Bone marrow (tissue), 2 donors: ENCODE measurements at regions not wholly inside any gene's neighbourhood (a gene's known extent, or its start where the extent isn't known, plus 50 kb on each side); places are given as distances from the start of the nearest gene placed in this dataset.

Experiments used
- DNase-seq, 2 donors: peaks; one replicate each; lab custom pipeline; 2025; lab: John Stamatoyannopoulos, UW

GRCh38 chr9:82320566-82320965, 332.0 kb downstream of the SPATA31D1 start:
- DNase-seq = no peak

DNA sequence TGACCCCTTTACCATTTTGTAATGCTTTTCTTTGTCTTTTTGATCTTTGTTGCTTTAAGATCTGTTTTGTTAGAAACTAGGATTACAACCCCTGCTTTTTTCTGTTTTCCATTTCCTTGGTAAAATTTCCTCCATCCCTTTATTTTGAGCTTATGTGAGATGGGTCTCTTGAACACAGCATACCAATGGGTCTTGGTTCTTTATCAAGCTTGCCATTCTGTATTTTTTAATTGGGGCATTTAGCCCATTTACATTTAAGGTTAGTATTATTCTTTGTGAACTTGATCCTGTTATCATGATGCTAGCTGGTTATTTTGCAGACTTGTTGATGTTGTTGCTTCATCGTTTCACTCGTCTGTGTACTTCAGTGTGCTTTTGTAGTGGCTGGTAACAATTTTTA, 337.3 kb downstream of the SPATA31D1 start:
- DNase-seq = no peak

DNA sequence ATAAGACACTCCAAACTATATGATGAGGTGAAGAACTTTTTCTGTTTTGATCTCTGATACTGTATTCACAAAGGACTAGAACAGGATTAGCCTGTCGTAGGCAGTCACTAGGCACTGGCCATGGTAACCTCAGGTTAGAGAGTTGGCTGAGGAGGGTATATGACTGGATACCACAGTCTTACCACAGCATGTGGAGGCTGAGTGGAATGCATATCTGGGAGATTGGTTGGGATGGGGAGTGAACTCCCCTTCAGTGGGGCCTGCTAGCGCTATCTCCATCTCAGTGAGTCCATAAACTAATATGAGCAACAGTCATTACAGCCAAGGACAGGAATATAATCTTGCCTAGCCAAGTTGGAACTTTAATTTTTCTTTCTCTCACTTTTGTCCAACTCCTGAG, 339.1 kb downstream of the SPATA31D1 start:
- no peak for DNase-seq

- DNase-seq = no peak
Measured at GRCh38 chr9:82331079-82331478, 342.5 kb downstream of the SPATA31D1 start.

DNA sequence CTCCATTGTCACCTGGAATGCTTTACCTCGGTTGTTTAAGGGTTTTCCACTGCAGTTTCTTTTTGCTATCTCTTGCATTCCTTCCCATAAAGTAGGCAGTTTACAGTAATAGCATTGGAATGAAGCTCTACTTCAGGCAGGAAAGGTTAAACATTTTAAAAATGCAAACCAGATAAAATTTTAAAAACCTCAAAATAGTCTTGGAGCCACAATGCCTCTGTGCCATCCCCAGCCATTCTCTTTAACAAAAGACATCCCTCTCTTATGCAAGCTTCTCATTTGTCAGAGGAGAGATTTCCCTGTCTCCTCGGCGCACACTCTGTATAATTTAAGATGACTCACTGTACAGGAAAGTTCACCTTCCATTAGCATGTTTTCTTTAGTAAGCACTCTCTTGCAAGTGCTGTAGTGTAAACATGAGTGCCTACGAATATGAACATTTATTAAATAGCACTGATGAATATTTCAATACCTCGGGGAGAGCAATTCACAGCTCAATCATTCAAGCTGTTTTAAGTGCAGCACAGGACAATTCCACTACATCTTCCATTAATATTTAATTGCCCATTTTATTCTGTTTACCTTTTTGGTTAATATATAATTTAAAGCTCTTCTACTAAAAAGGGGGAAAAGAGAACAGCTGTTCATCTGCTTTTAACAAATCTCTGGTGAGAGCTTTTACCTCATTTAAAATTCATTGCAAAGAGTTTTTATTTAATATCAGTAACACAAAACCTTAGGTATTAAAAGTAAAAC, 343.6 kb downstream of the SPATA31D1 start:
- no peak for DNase-seq

DNA sequence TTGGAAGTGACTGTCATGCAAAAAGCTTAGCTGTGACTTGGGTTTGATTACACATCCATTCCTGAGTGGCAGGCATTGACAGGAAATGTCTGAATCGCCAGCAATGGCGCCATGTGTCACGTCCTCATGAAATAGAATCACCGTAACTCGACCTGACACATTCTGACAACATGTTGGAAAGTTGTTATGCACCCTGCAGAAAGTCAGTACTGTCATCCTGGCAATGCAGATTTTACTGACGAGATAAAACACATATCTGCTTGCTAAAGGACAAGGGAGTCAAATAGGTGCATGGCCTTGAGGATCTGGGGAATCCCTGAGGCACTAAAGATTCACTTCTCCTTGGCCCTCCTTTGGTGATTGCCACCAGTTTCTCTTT, 344.2 kb downstream of the SPATA31D1 start:
- DNase-seq = no peak

DNA sequence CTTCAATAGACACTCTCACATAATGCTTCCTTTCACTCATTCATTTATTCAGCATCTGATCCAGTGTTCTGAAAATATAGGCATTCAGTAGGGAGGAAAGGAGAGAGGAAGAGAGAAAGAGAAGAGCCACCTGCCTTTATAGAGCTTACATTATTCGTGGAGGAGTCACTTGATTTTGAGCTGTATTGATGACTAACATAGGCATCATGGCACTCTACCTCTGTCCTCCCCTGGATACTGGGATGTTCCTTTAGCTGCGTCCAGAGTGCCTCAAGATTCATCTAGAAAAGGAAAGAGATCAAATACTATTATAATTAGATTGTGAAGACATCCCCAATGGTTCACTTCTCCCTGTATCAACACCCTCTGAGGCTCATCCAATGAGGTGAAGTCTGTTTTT, 345.1 kb downstream of the SPATA31D1 start:
- no peak for DNase-seq

GRCh38 chr9:82334286-82334685, 345.7 kb downstream of the SPATA31D1 start:
- no peak for DNase-seq

DNA sequence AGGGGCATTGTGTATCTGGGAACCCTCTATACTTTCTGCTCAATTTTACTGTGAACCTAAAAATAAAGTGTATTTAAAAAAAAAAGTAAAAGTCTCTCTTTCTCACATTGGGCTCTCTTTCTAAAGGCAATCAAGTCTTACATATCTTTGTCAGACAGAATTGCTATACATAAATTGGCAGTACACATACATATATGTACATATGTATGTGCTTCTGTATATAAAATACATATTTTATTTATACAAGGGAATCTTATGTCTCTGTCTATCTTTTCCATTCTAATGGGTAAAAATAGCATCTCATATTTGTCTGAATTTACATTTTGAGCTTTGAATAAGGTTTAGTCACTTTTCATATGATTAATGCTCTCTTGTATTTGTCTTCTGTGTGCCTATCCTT, 348.8 kb downstream of the SPATA31D1 start:
- DNase-seq = no peak

DNA sequence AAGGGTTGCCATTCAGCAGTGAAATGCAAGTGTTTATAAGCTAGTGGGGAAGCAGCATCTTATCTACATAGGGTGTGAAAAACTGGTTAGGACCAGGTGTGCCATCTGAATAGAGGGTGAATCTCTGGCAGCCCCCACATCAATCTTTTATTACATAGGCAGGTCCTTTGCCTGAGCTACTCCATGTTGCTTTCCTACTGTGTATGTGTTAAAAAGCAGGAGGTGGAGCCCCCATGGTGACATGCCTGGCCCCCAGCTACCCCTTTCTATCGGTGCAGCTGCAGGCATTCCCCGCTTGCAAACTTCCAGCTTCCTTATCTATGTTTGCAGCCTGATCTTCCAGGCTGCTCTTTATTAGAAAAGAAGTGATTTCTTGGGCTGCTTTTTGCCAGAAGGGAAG, 353.5 kb downstream of the SPATA31D1 start:
- no peak for DNase-seq

DNA sequence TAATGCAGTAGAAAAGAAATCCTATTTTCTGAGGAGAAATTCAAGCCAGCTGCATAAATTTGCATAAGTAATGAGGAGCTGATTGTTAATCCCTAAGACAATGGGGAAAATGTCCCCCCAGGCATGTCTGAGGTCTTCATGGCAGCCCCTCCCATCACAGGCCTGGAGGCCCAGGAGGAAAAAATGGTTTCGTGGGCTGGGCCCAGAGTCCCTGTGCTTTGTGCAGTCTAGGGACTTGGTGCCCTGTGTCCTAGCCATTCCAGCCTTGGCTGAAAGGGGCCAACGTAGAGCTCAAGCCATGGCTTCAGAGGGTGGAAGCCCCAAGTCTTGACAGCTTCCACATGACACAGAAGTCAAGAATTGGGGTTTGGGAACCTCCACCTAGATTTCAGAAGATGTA, 357.5 kb downstream of the SPATA31D1 start:
- no peak for DNase-seq

- DNase-seq = no peak
Measured at GRCh38 chr9:82353631-82354278, 365.2 kb downstream of the SPATA31D1 start.

DNA sequence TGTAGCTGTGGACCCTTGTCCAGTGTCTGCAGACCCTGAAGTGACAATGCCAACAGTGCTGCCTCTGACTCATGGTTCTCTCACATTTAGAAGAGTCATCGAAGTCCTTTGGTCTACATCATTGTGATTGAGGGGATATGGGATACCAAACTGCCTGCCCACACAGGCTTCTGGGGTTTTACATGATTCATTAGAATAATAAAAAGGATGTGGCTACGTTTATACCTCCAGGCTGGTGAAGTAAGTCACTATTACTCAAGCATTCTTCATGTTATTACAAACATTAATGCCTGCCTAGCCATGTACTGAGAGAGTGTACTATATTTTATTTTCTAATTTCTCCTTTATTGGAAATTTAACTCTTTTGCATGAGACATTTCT, 365.7 kb downstream of the SPATA31D1 start:
- no peak for DNase-seq

- DNase-seq = no peak
Measured at GRCh38 chr9:82356131-82356530, 367.6 kb downstream of the SPATA31D1 start.

GRCh38 chr9:82356871-82357270, 368.3 kb downstream of the SPATA31D1 start:
- DNase-seq = no peak

GRCh38 chr9:82363198-82363597, 374.6 kb downstream of the SPATA31D1 start:
- no peak for DNase-seq

DNA sequence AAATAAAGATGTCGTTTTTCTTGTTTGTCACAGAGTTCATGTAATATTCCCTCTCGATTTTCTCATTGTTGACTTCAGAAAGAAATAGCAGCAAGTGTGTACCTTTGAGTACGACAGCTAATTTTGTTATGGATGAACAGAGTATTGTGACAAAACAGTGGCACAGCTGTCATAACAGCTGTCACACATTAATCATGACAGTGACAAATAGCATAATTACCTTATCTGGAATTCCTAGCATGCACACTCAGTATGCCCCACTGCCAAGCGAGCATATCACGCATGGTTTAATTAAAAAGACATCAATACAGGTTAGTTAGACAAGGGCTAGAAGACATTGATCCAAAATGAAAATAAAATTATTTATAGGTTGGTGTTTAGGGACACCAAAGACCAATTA, 375.1 kb downstream of the SPATA31D1 start:
- DNase-seq = no peak

DNA sequence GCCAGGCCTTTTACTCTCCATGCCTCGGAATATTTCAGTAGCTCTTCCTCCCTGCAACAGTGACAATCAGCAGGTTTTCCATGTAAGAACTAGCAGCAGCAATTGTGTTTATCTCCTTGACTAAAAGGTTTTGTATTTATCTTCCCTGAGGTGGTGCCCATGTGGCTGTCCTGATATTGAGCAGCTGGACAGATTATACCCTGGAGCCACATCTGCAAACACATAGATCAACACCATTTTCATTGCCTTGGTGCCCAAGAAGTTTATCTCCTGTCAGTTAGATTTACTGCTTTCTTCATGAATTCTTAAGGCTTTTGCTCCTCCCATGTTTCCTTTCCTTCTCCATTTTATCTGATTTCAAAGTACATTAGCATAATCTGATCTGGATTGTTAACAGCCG, 378.4 kb downstream of the SPATA31D1 start:
- no peak for DNase-seq

GRCh38 chr9:82367929-82368328, 379.4 kb downstream of the SPATA31D1 start:
- no peak for DNase-seq

DNA sequence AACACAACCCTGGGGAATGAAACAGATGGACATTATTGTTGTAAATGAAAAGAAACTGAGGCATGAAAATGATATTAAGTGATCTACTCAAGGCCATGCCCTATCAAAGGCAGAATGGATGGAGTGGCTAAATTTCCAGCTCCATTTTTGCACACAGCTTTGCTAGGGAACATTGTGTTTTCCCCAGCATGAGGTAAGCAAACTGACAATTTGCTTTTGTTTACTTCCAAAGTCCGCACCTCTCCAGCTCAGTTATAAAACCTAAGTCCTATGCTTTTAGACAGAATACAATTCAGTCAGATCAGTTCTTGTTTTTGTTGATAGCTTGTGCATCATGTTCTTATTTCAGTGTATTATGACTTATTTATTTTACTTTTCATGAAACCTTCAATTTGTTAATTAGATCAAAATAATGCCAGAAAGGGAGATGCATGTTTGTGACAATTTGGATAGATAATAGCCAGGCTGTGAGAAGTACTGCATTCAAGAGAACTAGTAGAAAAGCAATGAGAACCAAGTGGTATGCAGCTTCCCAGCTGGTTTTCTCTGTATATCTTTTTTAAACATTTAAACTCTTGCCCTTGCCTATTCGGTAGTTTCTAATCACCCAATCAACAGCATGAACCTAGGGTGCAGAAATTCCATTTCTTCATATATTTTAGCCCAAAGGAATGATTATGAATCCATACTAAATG, 380.8 kb downstream of the SPATA31D1 start:
- no peak for DNase-seq

GRCh38 chr9:82375041-82375440, 386.5 kb downstream of the SPATA31D1 start:
- no peak for DNase-seq

GRCh38 chr9:82376677-82377232, 388.2 kb downstream of the SPATA31D1 start:
- no peak for DNase-seq
